ENCODE measurements at regions not wholly inside any gene's neighbourhood (a gene's known extent, or its start where the extent isn't known, plus 50 kb on each side); places are given as distances from the start of the nearest gene placed in this dataset.

GRCh38 chr2:104537116-104537515 is 316.8 kb upstream of the POU3F3 start:
- no peaks in the 10 kb centered on the region for H3K4me1 ChIP-seq (ENCODE audit: control insufficient read depth, insufficient read depth, low read length)
- peaks cover 0 to 3% of the 10 kb centered on the region in 2 donors for H3K9me3 ChIP-seq (ENCODE audit: control insufficient read depth in 2 of 2, low read length in 2 of 2)
- no peaks in the 10 kb centered on the region for H3K27me3 ChIP-seq (ENCODE audit: control insufficient read depth in 1 of 2, insufficient read depth in 2 of 2, low read length in 2 of 2)
- H3K27ac ChIP-seq (ENCODE audit: low read length) = no peak overlapping the region
- no peak overlapping the region for H3K9ac ChIP-seq (ENCODE audit: low read length in 2 of 2)
- no peak overlapping the region for H3K4me3 ChIP-seq (ENCODE audit: low read length in 2 of 2)
- H3K36me3 ChIP-seq (ENCODE audit: control insufficient read depth in 2 of 2, insufficient read depth in 2 of 2, low read length in 2 of 2) = no peaks in the 10 kb centered on the region

GRCh38 chr2:104538077-104538476 is 315.8 kb upstream of the POU3F3 start:
- H3K27me3 ChIP-seq (ENCODE audit: control insufficient read depth in 1 of 2, insufficient read depth in 2 of 2, low read length in 2 of 2) = no peaks in the 10 kb centered on the region
- H3K27ac ChIP-seq (ENCODE audit: low read length) = no peak overlapping the region
- no peak overlapping the region for H3K4me3 ChIP-seq (ENCODE audit: low read length in 2 of 2)
- no peaks in the 10 kb centered on the region for H3K36me3 ChIP-seq (ENCODE audit: control insufficient read depth in 2 of 2, insufficient read depth in 2 of 2, low read length in 2 of 2)
- peaks cover 0 to 3% of the 10 kb centered on the region in 2 donors for H3K9me3 ChIP-seq (ENCODE audit: control insufficient read depth in 2 of 2, low read length in 2 of 2)
- H3K4me1 ChIP-seq (ENCODE audit: control insufficient read depth, insufficient read depth, low read length) = no peaks in the 10 kb centered on the region
- H3K9ac ChIP-seq (ENCODE audit: low read length in 2 of 2) = no peak overlapping the region

- no peak overlapping the region for H3K27ac ChIP-seq (ENCODE audit: low read length)
- H3K9ac ChIP-seq (ENCODE audit: low read length in 2 of 2) = no peak overlapping the region
- no peaks in the 10 kb centered on the region for H3K4me1 ChIP-seq (ENCODE audit: control insufficient read depth, insufficient read depth, low read length)
- no peaks in the 10 kb centered on the region for H3K27me3 ChIP-seq (ENCODE audit: control insufficient read depth in 1 of 2, insufficient read depth in 2 of 2, low read length in 2 of 2)
- peaks cover 0 to 3% of the 10 kb centered on the region in 2 donors for H3K9me3 ChIP-seq (ENCODE audit: control insufficient read depth in 2 of 2, low read length in 2 of 2)
- H3K36me3 ChIP-seq (ENCODE audit: control insufficient read depth in 2 of 2, insufficient read depth in 2 of 2, low read length in 2 of 2) = no peaks in the 10 kb centered on the region
- H3K4me3 ChIP-seq (ENCODE audit: low read length in 2 of 2) = no peak overlapping the region
These were observed 314.3 kb upstream of the POU3F3 start for GRCh38 chr2:104539649-104540048.

GRCh38 chr2:104545055-104545454 is 308.9 kb upstream of the POU3F3 start:
- Histone ChIP-seq H3K27ac (ENCODE audit: low read length) (no peak overlapping the region), H3K36me3 (ENCODE audit: control insufficient read depth in 2 of 2, insufficient read depth in 2 of 2, low read length in 2 of 2) (no peaks in the 10 kb centered on the region), H3K4me1 (ENCODE audit: control insufficient read depth, insufficient read depth, low read length) (no peaks in the 10 kb centered on the region), H3K4me3 (ENCODE audit: low read length in 2 of 2) (no peak overlapping the region), H3K9me3 (ENCODE audit: control insufficient read depth in 2 of 2, low read length in 2 of 2) (peaks cover 0 to 3% of the 10 kb centered on the region in 2 donors), H3K27me3 (ENCODE audit: control insufficient read depth in 1 of 2, insufficient read depth in 2 of 2, low read length in 2 of 2) (no peaks in the 10 kb centered on the region), H3K9ac (ENCODE audit: low read length in 2 of 2) (no peak overlapping the region)

GRCh38 chr2:104546537-104546936 is 307.4 kb upstream of the POU3F3 start:
- Histone ChIP-seq H3K9ac (ENCODE audit: low read length in 2 of 2) (no peak overlapping the region), H3K9me3 (ENCODE audit: control insufficient read depth in 2 of 2, low read length in 2 of 2) (no peaks in the 10 kb centered on the region), H3K4me3 (ENCODE audit: low read length in 2 of 2) (no peak overlapping the region), H3K27ac (ENCODE audit: low read length) (no peak overlapping the region), H3K27me3 (ENCODE audit: control insufficient read depth in 1 of 2, insufficient read depth in 2 of 2, low read length in 2 of 2) (no peaks in the 10 kb centered on the region), H3K4me1 (ENCODE audit: control insufficient read depth, insufficient read depth, low read length) (no peaks in the 10 kb centered on the region), H3K36me3 (ENCODE audit: control insufficient read depth in 2 of 2, insufficient read depth in 2 of 2, low read length in 2 of 2) (no peaks in the 10 kb centered on the region)

GRCh38 chr2:104547221-104547620 is 306.7 kb upstream of the POU3F3 start:
- Histone ChIP-seq H3K9me3 (ENCODE audit: control insufficient read depth in 2 of 2, low read length in 2 of 2) (no peaks in the 10 kb centered on the region), H3K4me3 (ENCODE audit: low read length in 2 of 2) (no peak overlapping the region), H3K4me1 (ENCODE audit: control insufficient read depth, insufficient read depth, low read length) (no peaks in the 10 kb centered on the region), H3K27me3 (ENCODE audit: control insufficient read depth in 1 of 2, insufficient read depth in 2 of 2, low read length in 2 of 2) (no peaks in the 10 kb centered on the region), H3K9ac (ENCODE audit: low read length in 2 of 2) (no peak overlapping the region), H3K36me3 (ENCODE audit: control insufficient read depth in 2 of 2, insufficient read depth in 2 of 2, low read length in 2 of 2) (no peaks in the 10 kb centered on the region), H3K27ac (ENCODE audit: low read length) (no peak overlapping the region)

GRCh38 chr2:104561251-104561650 is 292.7 kb upstream of the POU3F3 start:
- no peak overlapping the region for H3K27ac ChIP-seq (ENCODE audit: low read length)
- H3K4me3 ChIP-seq (ENCODE audit: low read length in 2 of 2) = no peak overlapping the region
- H3K36me3 ChIP-seq (ENCODE audit: control insufficient read depth in 2 of 2, insufficient read depth in 2 of 2, low read length in 2 of 2) = no peaks in the 10 kb centered on the region
- H3K4me1 ChIP-seq (ENCODE audit: control insufficient read depth, insufficient read depth, low read length) = no peaks in the 10 kb centered on the region
- peaks cover 0 to 2% of the 10 kb centered on the region in 2 donors for H3K27me3 ChIP-seq (ENCODE audit: control insufficient read depth in 1 of 2, insufficient read depth in 2 of 2, low read length in 2 of 2)
- no peaks in the 10 kb centered on the region for H3K9me3 ChIP-seq (ENCODE audit: control insufficient read depth in 2 of 2, low read length in 2 of 2)
- H3K9ac ChIP-seq (ENCODE audit: low read length in 2 of 2) = no peak overlapping the region

GRCh38 chr2:104562537-104562936 is 291.4 kb upstream of the POU3F3 start:
- Histone ChIP-seq H3K36me3 (ENCODE audit: control insufficient read depth in 2 of 2, insufficient read depth in 2 of 2, low read length in 2 of 2) (no peaks in the 10 kb centered on the region), H3K9me3 (ENCODE audit: control insufficient read depth in 2 of 2, low read length in 2 of 2) (no peaks in the 10 kb centered on the region), H3K4me1 (ENCODE audit: control insufficient read depth, insufficient read depth, low read length) (no peaks in the 10 kb centered on the region), H3K4me3 (ENCODE audit: low read length in 2 of 2) (no peak overlapping the region), H3K27me3 (ENCODE audit: control insufficient read depth in 1 of 2, insufficient read depth in 2 of 2, low read length in 2 of 2) (peaks cover 0 to 2% of the 10 kb centered on the region in 2 donors), H3K27ac (ENCODE audit: low read length) (no peak overlapping the region), H3K9ac (ENCODE audit: low read length in 2 of 2) (no peak overlapping the region)

GRCh38 chr2:104563398-104563996 is 290.4 kb upstream of the POU3F3 start:
- Histone ChIP-seq H3K27me3 (ENCODE audit: control insufficient read depth in 1 of 2, insufficient read depth in 2 of 2, low read length in 2 of 2) (peaks cover 0 to 2% of the 10 kb centered on the region in 2 donors), H3K4me1 (ENCODE audit: control insufficient read depth, insufficient read depth, low read length) (no peaks in the 10 kb centered on the region), H3K9me3 (ENCODE audit: control insufficient read depth in 2 of 2, low read length in 2 of 2) (no peaks in the 10 kb centered on the region), H3K4me3 (ENCODE audit: low read length in 2 of 2) (no peak overlapping the region), H3K9ac (ENCODE audit: low read length in 2 of 2) (no peak overlapping the region), H3K27ac (ENCODE audit: low read length) (no peak overlapping the region), H3K36me3 (ENCODE audit: control insufficient read depth in 2 of 2, insufficient read depth in 2 of 2, low read length in 2 of 2) (no peaks in the 10 kb centered on the region)

- Histone ChIP-seq H3K9me3 (ENCODE audit: control insufficient read depth in 2 of 2, low read length in 2 of 2) (no peaks in the 10 kb centered on the region), H3K36me3 (ENCODE audit: control insufficient read depth in 2 of 2, insufficient read depth in 2 of 2, low read length in 2 of 2) (no peaks in the 10 kb centered on the region), H3K27me3 (ENCODE audit: control insufficient read depth in 1 of 2, insufficient read depth in 2 of 2, low read length in 2 of 2) (no peaks in the 10 kb centered on the region), H3K4me1 (ENCODE audit: control insufficient read depth, insufficient read depth, low read length) (no peaks in the 10 kb centered on the region), H3K27ac (ENCODE audit: low read length) (no peak overlapping the region), H3K4me3 (ENCODE audit: low read length in 2 of 2) (no peak overlapping the region), H3K9ac (ENCODE audit: low read length in 2 of 2) (no peak overlapping the region)
These were observed 285.7 kb upstream of the POU3F3 start for GRCh38 chr2:104568247-104568646.

GRCh38 chr2:104570259-104570658 is 283.7 kb upstream of the POU3F3 start:
- Histone ChIP-seq H3K27ac (ENCODE audit: low read length) (no peak overlapping the region), H3K4me3 (ENCODE audit: low read length in 2 of 2) (no peak overlapping the region), H3K9ac (ENCODE audit: low read length in 2 of 2) (no peak overlapping the region), H3K4me1 (ENCODE audit: control insufficient read depth, insufficient read depth, low read length) (no peaks in the 10 kb centered on the region), H3K9me3 (ENCODE audit: control insufficient read depth in 2 of 2, low read length in 2 of 2) (no peaks in the 10 kb centered on the region), H3K36me3 (ENCODE audit: control insufficient read depth in 2 of 2, insufficient read depth in 2 of 2, low read length in 2 of 2) (no peaks in the 10 kb centered on the region), H3K27me3 (ENCODE audit: control insufficient read depth in 1 of 2, insufficient read depth in 2 of 2, low read length in 2 of 2) (no peaks in the 10 kb centered on the region)
